ENCODE measurements at regions not wholly inside any gene's neighbourhood (a gene's known extent, or its start where the extent isn't known, plus 50 kb on each side); places are given as distances from the start of the nearest gene placed in this dataset.
"Not testable (repeated sequence)": the region's sequence is repeated elsewhere in the genome, so short reads cannot be mapped to it uniquely, and the experiment has no call there.

GRCh38 chr4:125181804-125182203 lies 133.0 kb upstream of the FAT4 start:
- ATAC-seq (ENCODE audit: low read depth) (no peak), DNase-seq (ENCODE audit: low spot score) (no peak)
- no peak overlapping the region for H3K27ac ChIP-seq (ENCODE audit: poor library complexity, severe bottlenecking)
- H3K36me3 ChIP-seq (ENCODE audit: low read depth), result no peaks in the 10 kb centered on the region
- no peak overlapping the region for H3K4me3 ChIP-seq (ENCODE audit: severe bottlenecking)
- peaks cover 24% of the 10 kb centered on the region for H3K4me1 ChIP-seq (ENCODE audit: insufficient read depth, poor library complexity, severe bottlenecking)
- no peaks in the 10 kb centered on the region for H3K9me3 ChIP-seq (ENCODE audit: severe bottlenecking)
- TF ChIP-seq CTCF (IDR thresholded peaks at IDR 0.05; ENCODE audit: poor library complexity, severe bottlenecking), result no peak
- no peaks in the 10 kb centered on the region for H3K27me3 ChIP-seq (ENCODE audit: insufficient read depth, poor library complexity, severe bottlenecking)

- Histone ChIP-seq H3K4me1 (ENCODE audit: insufficient read depth, poor library complexity, severe bottlenecking) (peaks cover 8% of the 10 kb centered on the region), H3K27me3 (ENCODE audit: insufficient read depth, poor library complexity, severe bottlenecking) (no peaks in the 10 kb centered on the region), H3K9me3 (ENCODE audit: severe bottlenecking) (no peaks in the 10 kb centered on the region), H3K27ac (ENCODE audit: poor library complexity, severe bottlenecking) (no peak overlapping the region), H3K4me3 (ENCODE audit: severe bottlenecking) (no peak overlapping the region), H3K36me3 (ENCODE audit: low read depth) (no peaks in the 10 kb centered on the region)
- no peak for ATAC-seq (ENCODE audit: low read depth)
- TF ChIP-seq CTCF (IDR thresholded peaks at IDR 0.05; ENCODE audit: poor library complexity, severe bottlenecking), result no peak
- DNase-seq (ENCODE audit: low spot score), result no peak
Measured at GRCh38 chr4:125179727-125180126, 135.0 kb upstream of the FAT4 start.

- Histone ChIP-seq H3K4me1 (ENCODE audit: insufficient read depth, poor library complexity, severe bottlenecking) (peaks cover 15% of the 10 kb centered on the region), H3K4me3 (ENCODE audit: severe bottlenecking) (no peak overlapping the region), H3K36me3 (ENCODE audit: low read depth) (no peaks in the 10 kb centered on the region), H3K27me3 (ENCODE audit: insufficient read depth, poor library complexity, severe bottlenecking) (no peaks in the 10 kb centered on the region), H3K27ac (ENCODE audit: poor library complexity, severe bottlenecking) (no peak overlapping the region), H3K9me3 (ENCODE audit: severe bottlenecking) (no peaks in the 10 kb centered on the region)
- no peak for TF ChIP-seq CTCF (IDR thresholded peaks at IDR 0.05; ENCODE audit: poor library complexity, severe bottlenecking)
- DNase-seq (ENCODE audit: low spot score) (no peak), ATAC-seq (ENCODE audit: low read depth) (no peak)
Measured at GRCh38 chr4:125169192-125169591, 145.6 kb upstream of the FAT4 start.

- ATAC-seq (ENCODE audit: low read depth) (no peak), DNase-seq (ENCODE audit: low spot score) (no peak)
- peaks cover 15% of the 10 kb centered on the region for H3K4me1 ChIP-seq (ENCODE audit: insufficient read depth, poor library complexity, severe bottlenecking)
- no peak overlapping the region for H3K4me3 ChIP-seq (ENCODE audit: severe bottlenecking)
- H3K27me3 ChIP-seq (ENCODE audit: insufficient read depth, poor library complexity, severe bottlenecking), result no peaks in the 10 kb centered on the region
- TF ChIP-seq CTCF (IDR thresholded peaks at IDR 0.05; ENCODE audit: poor library complexity, severe bottlenecking), result no peak
- H3K36me3 ChIP-seq (ENCODE audit: low read depth), result no peaks in the 10 kb centered on the region
- H3K9me3 ChIP-seq (ENCODE audit: severe bottlenecking), result no peaks in the 10 kb centered on the region
- H3K27ac ChIP-seq (ENCODE audit: poor library complexity, severe bottlenecking), result peak overlapping the region; percentile 13
Measured at GRCh38 chr4:125168531-125168930, 146.2 kb upstream of the FAT4 start.

GRCh38 chr4:125166012-125166411 lies 148.7 kb upstream of the FAT4 start:
- H3K36me3 ChIP-seq (ENCODE audit: low read depth); H3K9me3 ChIP-seq (ENCODE audit: severe bottlenecking); H3K27ac ChIP-seq (ENCODE audit: poor library complexity, severe bottlenecking); ATAC-seq (ENCODE audit: low read depth); H3K27me3 ChIP-seq (ENCODE audit: insufficient read depth, poor library complexity, severe bottlenecking); H3K4me3 ChIP-seq (ENCODE audit: severe bottlenecking); DNase-seq (ENCODE audit: low spot score): not testable (repeated sequence)
- peaks cover 15% of the 10 kb centered on the region for H3K4me1 ChIP-seq (ENCODE audit: insufficient read depth, poor library complexity, severe bottlenecking)

All from RWPE2 (cell line).